ENCODE measurements at regions not wholly inside any gene's neighbourhood (a gene's known extent, or its start where the extent isn't known, plus 50 kb on each side); places are given as distances from the start of the nearest gene placed in this dataset.

DNA sequence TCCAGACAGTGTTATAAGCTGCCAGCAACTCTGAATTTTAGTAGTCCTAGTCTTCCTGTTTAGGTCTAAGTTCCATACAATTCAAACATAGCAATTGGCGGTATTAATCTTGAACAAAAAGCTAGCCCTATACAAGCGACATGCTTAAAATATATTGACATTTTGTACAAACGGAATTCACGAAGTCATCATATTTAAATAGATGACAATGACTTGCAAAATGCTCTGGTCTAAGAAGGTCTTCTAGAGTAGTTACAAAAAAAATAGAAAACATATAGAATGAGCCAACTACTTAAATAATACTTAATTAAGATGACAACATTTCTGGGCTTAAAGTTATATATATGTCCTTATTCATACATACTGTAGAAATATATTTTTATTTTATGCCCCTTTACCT lies 446.6 kb downstream of the ANKRD7 start:
- DNase-seq (ENCODE audit: low read depth): no peak

DNA sequence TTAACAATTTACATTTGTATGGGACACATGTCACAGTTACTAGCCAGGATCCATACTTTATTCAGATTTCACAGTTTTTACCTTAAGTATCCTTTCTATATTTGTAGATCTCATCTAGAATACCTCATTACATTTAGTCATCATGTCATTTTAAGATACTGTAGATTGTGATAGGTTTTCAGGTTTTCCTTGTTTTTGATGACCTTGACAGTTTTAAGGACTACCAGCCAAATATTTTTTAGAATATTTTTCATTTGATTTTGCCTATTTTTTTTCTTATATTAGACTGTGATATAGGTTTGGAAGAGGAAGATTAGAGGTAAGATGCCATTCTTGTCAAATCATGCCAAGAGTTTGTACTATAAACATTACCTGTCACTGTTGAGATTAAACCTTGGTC lies 460.3 kb downstream of the ANKRD7 start:
- no peak for DNase-seq (ENCODE audit: low read depth)

- no peak for DNase-seq (ENCODE audit: low read depth)
These were observed 464.9 kb downstream of the ANKRD7 start for GRCh38 chr7:118689403-118689802.

- DNase-seq (ENCODE audit: low read depth): no peak
These were observed 472.4 kb downstream of the ANKRD7 start for GRCh38 chr7:118696879-118697278.

DNA sequence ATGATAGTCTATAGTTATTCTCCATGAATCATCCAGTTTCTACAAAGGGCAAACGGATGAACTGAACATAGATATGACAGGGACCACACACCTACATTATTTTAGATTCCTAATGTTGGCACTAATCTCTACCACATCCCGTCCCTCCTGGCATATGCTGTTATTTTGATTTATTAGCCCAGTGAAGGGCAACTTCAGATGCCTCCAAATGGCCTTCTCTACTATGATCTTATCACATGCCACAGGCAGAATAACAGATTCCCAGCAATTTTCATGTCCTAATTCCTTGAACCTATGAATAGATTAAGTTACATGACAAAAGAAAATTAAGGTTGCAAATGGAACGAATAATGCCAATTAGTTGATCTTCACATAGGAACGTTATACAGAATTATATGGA lies 474.7 kb downstream of the ANKRD7 start:
- DNase-seq (ENCODE audit: low read depth): no peak

DNA sequence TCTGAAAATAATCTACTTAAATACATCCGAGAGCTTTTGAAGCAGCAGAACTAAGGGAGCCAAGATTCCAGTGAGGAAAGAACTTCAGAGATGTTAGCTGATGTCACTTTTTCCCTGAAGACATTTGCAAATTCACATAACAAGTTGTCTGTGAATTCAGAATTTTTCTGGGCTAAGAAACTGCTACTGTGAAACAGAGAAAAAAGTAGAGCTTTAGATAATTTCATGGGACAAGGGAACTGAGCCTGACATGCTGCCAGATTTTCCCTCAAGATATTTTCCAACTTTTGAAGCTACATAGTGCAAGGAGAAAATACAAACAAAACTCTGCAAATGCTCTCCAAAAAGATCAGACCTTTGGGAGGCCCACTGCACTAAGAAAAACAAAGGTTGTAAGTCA lies 484.2 kb downstream of the ANKRD7 start:
- DNase-seq (ENCODE audit: low read depth): no peak

DNA sequence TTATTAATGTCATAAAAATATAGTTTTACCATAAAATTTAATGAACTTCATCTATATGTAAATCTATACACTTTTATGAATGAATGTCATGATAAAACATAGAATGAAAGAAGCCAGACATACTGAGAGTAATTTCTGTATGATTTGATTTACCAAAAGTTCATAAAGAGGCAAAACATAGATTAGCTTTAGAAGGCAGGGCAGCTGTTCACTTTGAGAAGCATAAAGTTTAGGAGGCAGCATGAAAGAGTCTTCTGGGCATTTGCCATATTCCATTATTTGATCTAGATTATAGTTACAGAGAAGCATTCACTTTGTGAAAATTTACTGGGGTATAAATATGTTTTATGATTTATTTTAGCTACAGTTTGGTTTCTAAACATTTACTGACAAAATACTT lies 487.2 kb downstream of the ANKRD7 start:
- DNase-seq (ENCODE audit: low read depth): no peak

DNA sequence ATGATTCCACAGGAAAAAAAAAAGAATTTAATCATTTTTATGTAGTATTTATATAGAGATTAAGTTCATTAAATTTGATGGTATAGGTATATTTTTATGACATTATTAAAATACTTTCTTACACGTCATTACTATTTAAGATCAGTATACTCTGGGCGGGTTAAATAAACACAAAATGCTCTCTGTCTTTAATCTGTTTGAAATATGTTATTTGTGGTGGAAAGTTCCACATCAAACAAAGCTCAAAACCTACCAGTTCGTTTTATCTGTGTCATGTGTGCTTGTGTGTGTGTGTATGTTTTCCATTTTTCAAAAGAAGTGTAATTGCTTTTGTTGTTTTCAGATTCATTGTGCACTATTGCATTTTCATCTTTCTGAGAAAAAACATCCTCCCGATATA lies 488.5 kb downstream of the ANKRD7 start:
- DNase-seq (ENCODE audit: low read depth): no peak

GRCh38 chr7:118720632-118721031 lies 496.1 kb downstream of the ANKRD7 start:
- no peak for DNase-seq (ENCODE audit: low read depth)

- no peak for DNase-seq (ENCODE audit: low read depth)
These were observed 507.4 kb downstream of the ANKRD7 start for GRCh38 chr7:118731854-118732253.

GRCh38 chr7:118734541-118734940 lies 510.0 kb downstream of the ANKRD7 start:
- no peak for DNase-seq (ENCODE audit: low read depth)

DNA sequence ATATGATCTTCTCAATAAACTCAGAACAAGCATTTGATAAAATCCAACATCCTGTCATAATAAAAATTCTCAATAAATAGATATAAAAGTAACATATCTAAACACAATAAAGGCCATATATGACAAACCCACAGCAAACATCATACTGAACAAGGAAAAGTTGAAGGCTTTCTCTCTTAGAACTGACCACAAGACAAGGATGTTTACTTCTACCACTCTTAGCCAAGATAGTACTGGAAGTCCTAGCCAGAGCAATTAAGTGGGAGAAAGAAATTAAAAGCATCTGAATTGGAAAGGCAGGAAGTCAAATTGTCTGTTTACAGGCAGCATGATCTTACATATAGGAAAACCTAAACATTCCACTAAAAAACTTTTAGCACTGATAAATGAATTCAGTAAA lies 510.9 kb downstream of the ANKRD7 start:
- DNase-seq (ENCODE audit: low read depth): no peak

DNA sequence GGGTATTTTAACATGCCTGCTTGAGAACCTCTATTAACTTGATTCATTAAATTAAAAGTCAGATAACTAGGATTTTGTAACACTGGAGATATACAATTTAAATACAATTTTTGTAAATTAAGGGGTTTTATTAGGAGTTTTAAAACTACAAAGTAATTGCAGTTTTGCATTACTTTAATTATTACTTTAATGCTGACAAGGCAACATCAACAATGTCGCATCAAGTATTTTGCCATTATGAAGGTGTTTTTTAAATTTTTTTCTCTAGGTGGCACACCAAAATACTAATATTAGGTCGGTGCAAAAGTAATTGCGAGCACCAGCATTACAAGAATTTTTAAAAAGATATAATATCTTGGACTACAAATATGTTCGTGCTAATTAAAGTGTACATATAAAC lies 513.4 kb downstream of the ANKRD7 start:
- no peak for DNase-seq (ENCODE audit: low read depth)

DNA sequence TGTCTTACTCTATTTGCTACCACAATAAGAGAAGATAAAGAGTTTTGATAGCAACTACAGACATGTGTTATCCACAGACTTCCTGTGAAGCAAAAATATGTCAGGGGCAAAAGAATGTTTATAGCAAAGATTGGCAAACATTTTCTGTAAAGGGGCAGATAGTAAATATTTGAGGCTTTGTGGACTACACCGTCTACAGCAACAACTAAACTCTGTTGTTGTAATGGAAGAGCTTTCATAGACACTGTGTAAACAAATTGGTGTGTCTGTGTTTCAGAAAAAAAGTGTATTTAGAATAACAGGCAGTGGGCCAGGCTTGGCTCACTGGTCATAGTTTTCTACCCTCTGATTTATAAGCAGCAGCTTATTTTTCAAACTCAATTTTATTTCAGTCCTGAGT lies 521.4 kb downstream of the ANKRD7 start:
- no peak for DNase-seq (ENCODE audit: low read depth)

GRCh38 chr7:118747473-118747872 lies 523.0 kb downstream of the ANKRD7 start:
- no peak for DNase-seq (ENCODE audit: low read depth)

DNA sequence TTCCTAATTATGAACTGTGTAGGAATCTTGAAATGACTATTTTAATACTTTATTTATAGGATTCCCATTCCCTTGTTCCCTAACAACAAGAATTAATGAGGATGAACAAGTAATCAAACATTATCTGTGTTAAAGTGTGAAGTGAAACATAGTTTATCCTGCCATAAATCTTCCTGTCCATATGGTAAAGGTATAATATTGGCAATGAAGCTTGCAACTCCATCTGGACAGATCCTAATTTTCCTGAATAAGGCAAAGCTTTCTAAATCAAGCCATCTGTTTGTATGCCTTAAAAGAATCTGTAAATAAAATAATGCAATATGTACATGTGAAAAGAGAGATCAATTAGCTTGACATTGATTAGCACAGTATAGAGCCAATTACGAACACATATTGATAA lies 529.0 kb downstream of the ANKRD7 start:
- no peak for DNase-seq (ENCODE audit: low read depth)

GRCh38 chr7:118754608-118755007 lies 530.1 kb downstream of the ANKRD7 start:
- DNase-seq (ENCODE audit: low read depth): no peak

- no peak for DNase-seq (ENCODE audit: low read depth)
These were observed 530.6 kb downstream of the ANKRD7 start for GRCh38 chr7:118755067-118755625.

GRCh38 chr7:118757066-118757465 lies 532.6 kb downstream of the ANKRD7 start:
- DNase-seq (ENCODE audit: low read depth): no peak

- DNase-seq (ENCODE audit: low read depth): no peak
These were observed 534.1 kb downstream of the ANKRD7 start for GRCh38 chr7:118758582-118758981.

- no peak for DNase-seq (ENCODE audit: low read depth)
These were observed 535.4 kb downstream of the ANKRD7 start for GRCh38 chr7:118759921-118760320.

DNA sequence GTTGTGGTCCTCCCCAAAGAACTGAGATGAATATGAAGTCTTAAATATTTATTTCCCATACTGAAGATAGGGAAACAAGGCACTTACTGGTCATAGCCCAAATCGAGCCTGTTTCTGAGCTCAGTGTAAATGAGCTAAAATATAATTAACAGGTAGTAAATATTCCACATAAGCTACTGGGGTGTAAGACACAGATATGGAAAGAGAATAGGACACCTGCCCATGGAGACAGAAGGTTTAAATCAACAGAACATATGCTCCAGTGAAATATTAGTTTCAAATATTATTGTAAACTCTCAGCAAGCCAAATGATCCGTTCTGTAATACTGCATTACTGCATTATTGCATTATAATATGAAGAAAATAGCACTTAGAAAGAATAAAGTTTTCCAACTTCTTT lies 537.9 kb downstream of the ANKRD7 start:
- no peak for DNase-seq (ENCODE audit: low read depth)

GRCh38 chr7:118764221-118764620 lies 539.7 kb downstream of the ANKRD7 start:
- no peak for DNase-seq (ENCODE audit: low read depth)

DNA sequence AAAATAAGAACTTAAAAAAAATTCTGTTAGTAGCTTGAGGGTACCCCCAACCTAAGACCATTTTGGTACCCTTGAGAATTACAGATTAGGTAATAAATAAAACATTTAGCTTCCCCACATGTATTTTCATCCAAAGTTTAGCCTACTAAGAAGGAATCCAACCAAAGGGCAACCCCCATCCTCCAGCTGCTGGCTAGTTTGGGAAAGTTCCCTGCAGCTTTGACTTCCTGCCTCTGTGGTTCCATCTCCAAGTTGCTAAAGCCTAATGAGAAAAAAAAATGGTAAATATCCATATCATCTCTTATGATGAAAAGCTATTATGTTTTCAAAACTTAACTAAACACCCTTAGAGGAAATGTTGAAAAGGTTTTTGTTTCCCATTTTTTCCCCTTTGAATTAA lies 547.2 kb downstream of the ANKRD7 start:
- no peak for DNase-seq (ENCODE audit: low read depth)
